ENCODE measurements at regions not wholly inside any gene's neighbourhood (a gene's known extent, or its start where the extent isn't known, plus 50 kb on each side); places are given as distances from the start of the nearest gene placed in this dataset.
"Not testable (repeated sequence)": the region's sequence is repeated elsewhere in the genome, so short reads cannot be mapped to it uniquely, and the experiment has no call there.

GRCh38 chr1:191346381-191346780 lies 811.9 kb upstream of the RGS18 start:
- no peak for DNase-seq (ENCODE audit: low spot score)

GRCh38 chr1:191348328-191348727 lies 809.9 kb upstream of the RGS18 start:
- DNase-seq (ENCODE audit: low spot score), result no peak

- DNase-seq (ENCODE audit: low spot score), result no peak
Measured at GRCh38 chr1:191350938-191351337, 807.3 kb upstream of the RGS18 start.

- no peak for DNase-seq (ENCODE audit: low spot score)
Measured at GRCh38 chr1:191358724-191359123, 799.5 kb upstream of the RGS18 start.

GRCh38 chr1:191366686-191367085 lies 791.6 kb upstream of the RGS18 start:
- no peak for DNase-seq (ENCODE audit: low spot score)

- peak; percentile 6 for DNase-seq (ENCODE audit: low spot score)
Measured at GRCh38 chr1:191368891-191369654, 789.2 kb upstream of the RGS18 start.

GRCh38 chr1:191371626-191372025 lies 786.6 kb upstream of the RGS18 start:
- DNase-seq (ENCODE audit: low spot score), result no peak

- no peak for DNase-seq (ENCODE audit: low spot score)
Measured at GRCh38 chr1:191388283-191388682, 770.0 kb upstream of the RGS18 start.

GRCh38 chr1:191396622-191397021 lies 761.6 kb upstream of the RGS18 start:
- DNase-seq (ENCODE audit: low spot score), result no peak

- no peak for DNase-seq (ENCODE audit: low spot score)
Measured at GRCh38 chr1:191398551-191398950, 759.7 kb upstream of the RGS18 start.

- DNase-seq (ENCODE audit: low spot score), result no peak
Measured at GRCh38 chr1:191405417-191405816, 752.8 kb upstream of the RGS18 start.

GRCh38 chr1:191414981-191415640 lies 743.2 kb upstream of the RGS18 start:
- no peak for DNase-seq (ENCODE audit: low spot score)

GRCh38 chr1:191419842-191420241 lies 738.4 kb upstream of the RGS18 start:
- no peak for DNase-seq (ENCODE audit: low spot score)

GRCh38 chr1:191427593-191427992 lies 730.7 kb upstream of the RGS18 start:
- no peak for DNase-seq (ENCODE audit: low spot score)

GRCh38 chr1:191432817-191433216 lies 725.4 kb upstream of the RGS18 start:
- DNase-seq (ENCODE audit: low spot score), result no peak

- DNase-seq (ENCODE audit: low spot score), result no peak
Measured at GRCh38 chr1:191438979-191439378, 719.3 kb upstream of the RGS18 start.

GRCh38 chr1:191448279-191448678 lies 710.0 kb upstream of the RGS18 start:
- not testable (repeated sequence) for DNase-seq (ENCODE audit: low spot score)

- no peak for DNase-seq (ENCODE audit: low spot score)
Measured at GRCh38 chr1:191452586-191452985, 705.7 kb upstream of the RGS18 start.

- no peak for DNase-seq (ENCODE audit: low spot score)
Measured at GRCh38 chr1:191453487-191453886, 704.8 kb upstream of the RGS18 start.

- no peak for DNase-seq (ENCODE audit: low spot score)
Measured at GRCh38 chr1:191457889-191458288, 700.4 kb upstream of the RGS18 start.

- no peak for DNase-seq (ENCODE audit: low spot score)
Measured at GRCh38 chr1:191460234-191460633, 698.0 kb upstream of the RGS18 start.

GRCh38 chr1:191483988-191484387 lies 674.3 kb upstream of the RGS18 start:
- DNase-seq (ENCODE audit: low spot score), result no peak

- no peak for DNase-seq (ENCODE audit: low spot score)
Measured at GRCh38 chr1:191490303-191490702, 668.0 kb upstream of the RGS18 start.

- DNase-seq (ENCODE audit: low spot score), result no peak
Measured at GRCh38 chr1:191495040-191495439, 663.2 kb upstream of the RGS18 start.
